Gastrocnemius medialis (tissue), 4 donors: ENCODE measurements at regions not wholly inside any gene's neighbourhood (a gene's known extent, or its start where the extent isn't known, plus 50 kb on each side); places are given as distances from the start of the nearest gene placed in this dataset.

Source experiments
- POLR2A ChIP-seq, 2 donors: fragments of 450-650 bp; IDR thresholded peaks; one replicate each; pipeline ENCODE4 v1.6.1; 2017; ENCODE audit warnings: antibody characterized with exemption in 2 of 2, mild to moderate bottlenecking in 2 of 2, moderate library complexity in 2 of 2
- TF ChIP-seq, protein P1 (sequence below), 5 experiments: fragments of 450-650 bp in 3 of 5; fragments of 200-600 bp in 2 of 5; sonication (generic) in 2 of 5; IDR thresholded peaks in 4 of 5; conservative IDR thresholded peaks in 1 of 5; 1 replicate in 4 of 5; 2 replicates in 1 of 5; pipeline ENCODE4 v1.5.1; 2016 to 2019; ENCODE audit warnings: antibody characterized with exemption in 5 of 5, mild to moderate bottlenecking in 3 of 5, moderate library complexity in 3 of 5

DNA sequence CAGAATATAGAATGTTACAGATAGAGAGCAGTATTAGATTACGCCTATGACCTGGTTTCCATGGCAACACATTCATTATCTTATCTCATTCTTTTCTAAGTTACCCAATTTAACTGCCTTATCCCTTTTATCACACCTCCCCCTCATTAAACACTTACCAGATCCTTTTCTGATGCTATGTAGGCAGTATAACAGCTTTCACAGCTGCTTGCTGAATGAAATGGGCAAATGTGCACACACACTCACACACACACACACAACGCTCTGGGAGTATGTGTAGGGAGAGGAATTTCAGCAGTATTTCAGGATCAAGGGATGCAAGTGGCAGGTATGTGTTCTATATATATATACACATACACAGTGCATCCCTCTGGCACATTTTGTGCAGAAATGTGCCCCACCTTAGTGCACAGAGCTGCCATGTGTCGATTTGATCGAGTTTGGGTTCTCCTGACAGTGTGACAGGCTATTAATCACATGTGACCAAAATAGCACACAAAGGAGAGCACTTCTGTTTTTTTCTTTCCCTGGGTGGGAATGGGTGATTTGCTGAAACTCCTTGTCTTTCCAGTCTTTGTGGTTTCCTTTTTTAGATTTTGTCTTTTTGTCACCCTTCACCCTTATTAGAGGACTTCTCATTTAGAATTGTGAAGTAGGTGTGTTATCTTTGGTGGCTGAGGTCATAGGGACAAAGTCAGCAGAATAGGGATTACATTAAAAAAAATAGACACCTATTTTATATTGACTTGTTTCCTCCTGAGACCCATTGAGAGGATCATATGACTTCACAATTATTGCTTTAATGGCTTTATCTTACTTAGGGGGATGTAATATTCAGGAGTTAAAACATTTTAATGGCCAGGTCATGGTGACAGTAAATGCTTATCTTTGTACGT, 553.7 kb downstream of the PDCD6IP start:
- TF ChIP-seq, protein P1, sequence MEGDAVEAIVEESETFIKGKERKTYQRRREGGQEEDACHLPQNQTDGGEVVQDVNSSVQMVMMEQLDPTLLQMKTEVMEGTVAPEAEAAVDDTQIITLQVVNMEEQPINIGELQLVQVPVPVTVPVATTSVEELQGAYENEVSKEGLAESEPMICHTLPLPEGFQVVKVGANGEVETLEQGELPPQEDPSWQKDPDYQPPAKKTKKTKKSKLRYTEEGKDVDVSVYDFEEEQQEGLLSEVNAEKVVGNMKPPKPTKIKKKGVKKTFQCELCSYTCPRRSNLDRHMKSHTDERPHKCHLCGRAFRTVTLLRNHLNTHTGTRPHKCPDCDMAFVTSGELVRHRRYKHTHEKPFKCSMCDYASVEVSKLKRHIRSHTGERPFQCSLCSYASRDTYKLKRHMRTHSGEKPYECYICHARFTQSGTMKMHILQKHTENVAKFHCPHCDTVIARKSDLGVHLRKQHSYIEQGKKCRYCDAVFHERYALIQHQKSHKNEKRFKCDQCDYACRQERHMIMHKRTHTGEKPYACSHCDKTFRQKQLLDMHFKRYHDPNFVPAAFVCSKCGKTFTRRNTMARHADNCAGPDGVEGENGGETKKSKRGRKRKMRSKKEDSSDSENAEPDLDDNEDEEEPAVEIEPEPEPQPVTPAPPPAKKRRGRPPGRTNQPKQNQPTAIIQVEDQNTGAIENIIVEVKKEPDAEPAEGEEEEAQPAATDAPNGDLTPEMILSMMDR (IDR thresholded peaks at IDR 0.05 in 4 of 5, conservative IDR thresholded peaks at IDR 0.05 in 1 of 5) = no peak
- no peak for TF ChIP-seq POLR2A (IDR thresholded peaks at IDR 0.05)
